ENCODE measurements at regions not wholly inside any gene's neighbourhood (a gene's known extent, or its start where the extent isn't known, plus 50 kb on each side); places are given as distances from the start of the nearest gene placed in this dataset.

DNA sequence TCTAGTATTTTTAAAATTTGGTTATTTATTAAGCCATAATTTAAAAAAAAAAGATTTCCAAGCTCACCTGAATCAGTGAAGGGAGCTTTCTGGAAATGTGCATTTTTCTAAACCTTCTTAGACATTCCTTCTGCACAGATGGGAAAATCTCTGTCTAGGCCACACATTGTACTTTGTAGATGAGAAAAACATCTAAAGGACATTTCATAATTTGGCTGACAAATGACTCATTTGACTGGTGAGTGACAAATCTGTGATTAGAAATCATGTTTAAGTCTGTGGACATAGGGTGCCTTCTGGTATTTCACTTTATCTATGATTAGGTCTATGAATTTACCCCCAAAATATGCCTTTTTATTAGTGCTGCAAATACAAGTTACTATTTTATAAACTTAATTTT lies 1044.9 kb upstream of the FLRT2 start (continued):
- TF ChIP-seq ZNF462 (CRISPR knock-in tag; IDR thresholded peaks at IDR 0.05) (no peak), CREB1 (CRISPR knock-in tag; IDR thresholded peaks at IDR 0.05; ENCODE audit: low read depth) (no peak)

GRCh38 chr14:84490081-84490480 lies 1039.9 kb upstream of the FLRT2 start:
- H3K27ac Mint-ChIP-seq: no peak overlapping the region
- Histone ChIP-seq H4K20me1 (replicated peaks; ENCODE audit: insufficient read depth) (no peaks in the 10 kb centered on the region), H3K27ac (ENCODE audit: low read depth) (no peak overlapping the region), H3K9me2 (ENCODE audit: insufficient read depth) (peaks cover 11% of the 10 kb centered on the region), H3K4me2 (no peak overlapping the region), H3F3A (replicated peaks; ENCODE audit: low read depth) (no peaks in the 10 kb centered on the region), H3K4me3 (no peak overlapping the region), H3K27me3 (ENCODE audit: insufficient read depth) (no peaks in the 10 kb centered on the region), H2AFZ (no peak overlapping the region), H3K79me2 (replicated peaks; ENCODE audit: insufficient read depth) (no peaks in the 10 kb centered on the region), H3K4me1 (ENCODE audit: insufficient read depth) (no peaks in the 10 kb centered on the region), H3K36me3 (ENCODE audit: insufficient read depth) (no peaks in the 10 kb centered on the region)
- peaks cover 3% of the 10 kb centered on the region; the same call in 1 of the 3 replicates for H3K9me3 Mint-ChIP-seq
- H3K27me3 Mint-ChIP-seq (ENCODE audit: insufficient read depth, low read depth, poor library complexity): peaks cover 2% of the 10 kb centered on the region
- H3K4me1 Mint-ChIP-seq: no peaks in the 10 kb centered on the region
- no peak overlapping the region for H3K4me3 Mint-ChIP-seq
- DNase-seq (ENCODE audit: low spot score): no peak
- ATAC-seq: no peak
- H3K36me3 Mint-ChIP-seq (ENCODE audit: low read depth): peaks cover 9% of the 10 kb centered on the region; the same call in 1 of the 3 replicates
- no peak for TF ChIP-seq EZH2 (IDR thresholded peaks at IDR 0.05; ENCODE audit: low read depth, unreplicated experiment)
- TF ChIP-seq POLR2AphosphoS5 (IDR thresholded peaks at IDR 0.05; ENCODE audit: low read depth): no peak
- no peak for TF ChIP-seq STAT1 (IDR thresholded peaks at IDR 0.05; ENCODE audit: unreplicated experiment)
- no peak for TF ChIP-seq NANOG (IDR thresholded peaks at IDR 0.05; ENCODE audit: borderline replicate concordance)
- TF ChIP-seq ZNF114 (CRISPR knock-in tag; IDR thresholded peaks at IDR 0.05): no peak
- TF ChIP-seq, protein P1, sequence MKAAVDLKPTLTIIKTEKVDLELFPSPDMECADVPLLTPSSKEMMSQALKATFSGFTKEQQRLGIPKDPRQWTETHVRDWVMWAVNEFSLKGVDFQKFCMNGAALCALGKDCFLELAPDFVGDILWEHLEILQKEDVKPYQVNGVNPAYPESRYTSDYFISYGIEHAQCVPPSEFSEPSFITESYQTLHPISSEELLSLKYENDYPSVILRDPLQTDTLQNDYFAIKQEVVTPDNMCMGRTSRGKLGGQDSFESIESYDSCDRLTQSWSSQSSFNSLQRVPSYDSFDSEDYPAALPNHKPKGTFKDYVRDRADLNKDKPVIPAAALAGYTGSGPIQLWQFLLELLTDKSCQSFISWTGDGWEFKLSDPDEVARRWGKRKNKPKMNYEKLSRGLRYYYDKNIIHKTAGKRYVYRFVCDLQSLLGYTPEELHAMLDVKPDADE (IDR thresholded peaks at IDR 0.05): no peak
- TF ChIP-seq JUNB (IDR thresholded peaks at IDR 0.05; ENCODE audit: unreplicated experiment): no peak
- TF ChIP-seq CREB1 (CRISPR knock-in tag; IDR thresholded peaks at IDR 0.05; ENCODE audit: low read depth): no peak
- no peak for TF ChIP-seq ZNF462 (CRISPR knock-in tag; IDR thresholded peaks at IDR 0.05)
- no peak for TF ChIP-seq ZNF331 (CRISPR knock-in tag; IDR thresholded peaks at IDR 0.05; ENCODE audit: low read depth)

All from GM23338 (cell line).